ENCODE measurements at regions not wholly inside any gene's neighbourhood (a gene's known extent, or its start where the extent isn't known, plus 50 kb on each side); places are given as distances from the start of the nearest gene placed in this dataset.

DNA sequence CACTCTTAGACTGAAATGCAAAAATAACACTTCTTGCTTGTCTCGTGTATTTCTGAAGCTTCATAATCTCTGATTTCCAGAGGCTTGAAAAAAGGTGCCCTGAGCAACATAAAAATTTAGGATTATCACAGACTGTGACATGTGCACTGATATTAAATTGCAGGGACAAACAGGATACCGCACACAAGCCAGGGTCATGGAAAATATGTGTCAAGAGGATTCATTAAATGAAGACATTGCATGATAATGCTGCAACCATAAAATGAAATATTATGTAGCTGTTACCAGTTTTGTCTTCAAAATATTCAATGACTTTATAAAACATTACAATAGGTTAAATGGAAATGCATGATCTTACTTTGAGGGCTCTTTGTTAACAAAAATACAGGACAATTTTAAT is 328.0 kb downstream of the KCTD8 start:
- DNase-seq (ENCODE audit: low read depth) = no peak

DNA sequence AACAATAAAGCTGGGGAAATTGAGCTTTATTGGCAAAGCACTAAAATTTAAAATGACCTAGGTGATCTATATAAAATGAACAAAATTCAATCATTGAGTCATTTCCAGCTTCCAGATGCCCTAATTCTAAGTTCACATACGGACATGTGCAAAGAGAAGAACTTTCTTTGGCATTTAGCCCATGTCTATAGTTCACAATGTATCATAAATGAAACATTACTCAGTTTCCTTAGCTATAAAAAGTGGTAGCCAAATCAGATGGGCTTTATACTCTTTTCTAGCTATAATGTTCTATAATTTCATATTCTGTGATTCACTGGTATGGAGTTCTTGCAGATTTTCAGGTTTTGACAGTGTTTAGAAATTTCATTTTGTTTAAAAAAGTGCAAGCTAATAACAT is 327.4 kb downstream of the KCTD8 start:
- DNase-seq (ENCODE audit: low read depth) = peak; percentile 15
